HG03103 (cell line): ENCODE measurements at regions not wholly inside any gene's neighbourhood (a gene's known extent, or its start where the extent isn't known, plus 50 kb on each side); places are given as distances from the start of the nearest gene placed in this dataset.
"Not testable (repeated sequence)": the region's sequence is repeated elsewhere in the genome, so short reads cannot be mapped to it uniquely, and the experiment has no call there.

Source experiments
- ATAC-seq: cut with Tn5 transposase; IDR thresholded peaks from one replicate; pipeline ENCODE4 v1.9.1; 2021; ENCODE audit warnings: low read depth; ENCODE audit not compliant: unreplicated experiment

GRCh38 chr4:77434299-77435092 lies 171.1 kb upstream of the CXCL13 start:
- no peak for ATAC-seq

- no peak for ATAC-seq
These were observed 168.5 kb upstream of the CXCL13 start for GRCh38 chr4:77437079-77437478.

DNA sequence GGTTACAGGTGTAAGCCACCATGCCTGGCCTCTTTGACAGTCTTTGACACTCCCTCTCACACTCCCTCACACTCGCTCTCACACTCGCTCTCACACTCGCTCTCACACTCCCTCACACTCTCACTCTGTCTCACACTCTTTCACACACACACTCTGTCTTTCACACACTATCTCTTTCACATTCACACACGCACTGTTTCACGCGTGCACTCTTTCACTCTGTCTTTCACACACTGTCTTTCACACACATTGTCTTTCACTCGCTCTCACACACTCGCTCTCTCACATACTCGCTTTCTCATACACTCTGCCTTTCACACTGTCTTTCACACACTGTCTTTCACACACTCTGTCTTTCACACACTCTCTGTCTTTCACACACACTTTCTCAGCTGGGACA lies 167.1 kb upstream of the CXCL13 start:
- ATAC-seq, result no peak

GRCh38 chr4:77443941-77444340 lies 161.7 kb upstream of the CXCL13 start:
- ATAC-seq, result no peak

- ATAC-seq, result no peak
These were observed 159.8 kb upstream of the CXCL13 start for GRCh38 chr4:77445823-77446222.

GRCh38 chr4:77446601-77447000 lies 159.0 kb upstream of the CXCL13 start:
- ATAC-seq, result no peak

DNA sequence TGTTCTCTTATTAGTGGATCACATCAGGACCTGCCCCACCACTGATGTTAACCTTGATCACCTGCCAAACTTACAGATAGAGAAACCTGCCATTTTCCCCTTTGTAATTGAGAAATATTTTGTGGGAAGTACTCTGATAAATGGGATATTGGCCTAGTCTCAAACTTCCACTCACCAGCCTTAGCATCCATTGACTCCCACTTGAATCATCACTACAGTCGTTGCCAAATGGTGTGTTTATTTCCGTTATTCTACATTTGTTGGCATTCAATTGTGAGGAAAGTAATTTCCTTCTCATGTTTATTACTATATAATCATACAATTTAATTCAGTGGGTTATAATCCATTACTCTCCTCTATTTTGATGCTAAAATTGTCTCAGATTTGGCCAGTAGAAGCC lies 156.4 kb upstream of the CXCL13 start:
- no peak for ATAC-seq

GRCh38 chr4:77450006-77450405 lies 155.6 kb upstream of the CXCL13 start:
- ATAC-seq, result no peak

- ATAC-seq, result no peak
These were observed 154.1 kb upstream of the CXCL13 start for GRCh38 chr4:77451530-77451929.

DNA sequence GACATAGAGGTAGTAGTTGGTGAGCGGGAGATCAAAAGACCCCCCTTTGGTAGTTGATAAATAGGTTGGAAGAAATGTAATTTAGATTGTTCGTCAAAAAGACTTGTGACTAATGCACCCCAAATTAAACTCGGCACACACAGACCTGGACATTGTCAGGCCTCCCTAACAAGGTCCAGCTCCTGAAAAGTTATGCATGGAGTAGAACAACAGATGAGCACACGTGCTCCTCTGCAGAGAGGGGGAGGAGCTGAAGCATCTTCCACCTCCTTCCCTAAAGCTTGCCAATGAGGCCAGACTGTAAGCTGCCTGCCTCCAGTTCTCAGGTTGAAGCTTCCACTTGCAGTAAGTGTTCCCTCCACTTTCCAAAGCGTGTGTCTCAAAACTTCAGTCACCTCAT lies 153.5 kb upstream of the CXCL13 start:
- ATAC-seq, result not testable (repeated sequence)

- no peak for ATAC-seq
These were observed 151.7 kb upstream of the CXCL13 start for GRCh38 chr4:77453911-77454310.

- no peak for ATAC-seq
These were observed 150.8 kb upstream of the CXCL13 start for GRCh38 chr4:77454858-77455257.

DNA sequence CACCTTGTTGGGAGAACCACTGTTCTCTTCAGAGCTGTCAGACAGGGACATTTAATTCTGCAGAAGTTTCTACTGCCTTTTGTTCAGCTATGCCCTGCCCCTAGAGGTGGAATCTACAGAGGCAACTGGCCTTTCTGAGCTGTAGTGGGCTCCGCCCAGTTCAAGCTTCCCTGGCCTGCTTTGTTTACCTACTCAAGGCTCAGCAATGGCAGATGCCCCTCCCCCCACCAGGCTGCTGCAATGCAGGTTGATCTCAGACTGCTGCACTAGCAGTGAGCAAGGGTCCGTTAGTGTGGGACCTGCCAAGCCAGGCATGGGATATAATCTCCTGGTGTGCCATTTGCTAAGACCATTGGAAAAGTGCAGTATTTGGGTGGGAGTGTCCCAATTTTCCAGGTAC lies 141.5 kb upstream of the CXCL13 start:
- ATAC-seq, result not testable (repeated sequence)

DNA sequence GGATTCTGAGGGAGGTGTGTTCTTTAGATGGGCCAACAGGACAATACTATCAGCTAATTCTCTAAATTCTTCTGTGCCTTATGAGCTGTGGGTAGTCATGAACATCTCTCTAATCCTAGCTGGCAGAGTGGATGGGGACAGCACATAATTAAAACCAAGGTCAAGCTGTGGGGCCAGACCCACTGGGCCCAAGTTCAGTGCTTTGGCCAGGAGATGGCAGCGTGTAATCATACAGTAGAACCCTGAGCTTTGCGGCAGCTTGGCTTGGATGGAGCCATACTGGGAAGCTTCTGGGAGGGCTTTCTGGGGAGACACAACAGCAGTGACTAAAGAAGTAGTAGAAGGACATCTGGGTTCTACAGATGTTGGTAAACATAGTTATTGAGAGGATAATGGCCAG lies 140.3 kb upstream of the CXCL13 start:
- no peak for ATAC-seq

GRCh38 chr4:77466430-77466829 lies 139.2 kb upstream of the CXCL13 start:
- no peak for ATAC-seq

GRCh38 chr4:77471821-77472495 lies 133.7 kb upstream of the CXCL13 start:
- no peak for ATAC-seq

GRCh38 chr4:77473509-77473908 lies 132.1 kb upstream of the CXCL13 start:
- ATAC-seq, result peak; percentile 65

DNA sequence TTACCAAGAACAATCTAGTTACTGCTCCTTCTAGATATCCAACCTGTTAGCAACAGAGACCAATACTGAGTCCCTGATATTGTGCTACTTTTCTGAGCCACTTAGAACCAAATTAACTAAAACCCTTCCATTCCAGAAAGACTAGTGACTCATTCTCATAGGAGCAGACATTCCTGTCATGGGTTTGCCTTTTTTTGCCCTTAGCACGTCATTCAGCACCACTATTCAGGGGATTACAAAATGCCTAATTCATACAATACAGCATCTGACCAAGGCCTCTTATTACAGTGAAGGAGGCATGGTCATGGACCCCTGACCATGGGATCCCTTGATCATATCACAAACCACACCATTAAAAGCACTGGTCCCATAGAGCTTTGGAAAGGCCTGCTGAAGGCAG lies 123.8 kb upstream of the CXCL13 start:
- ATAC-seq, result no peak

GRCh38 chr4:77488882-77489281 lies 116.7 kb upstream of the CXCL13 start:
- ATAC-seq, result no peak

DNA sequence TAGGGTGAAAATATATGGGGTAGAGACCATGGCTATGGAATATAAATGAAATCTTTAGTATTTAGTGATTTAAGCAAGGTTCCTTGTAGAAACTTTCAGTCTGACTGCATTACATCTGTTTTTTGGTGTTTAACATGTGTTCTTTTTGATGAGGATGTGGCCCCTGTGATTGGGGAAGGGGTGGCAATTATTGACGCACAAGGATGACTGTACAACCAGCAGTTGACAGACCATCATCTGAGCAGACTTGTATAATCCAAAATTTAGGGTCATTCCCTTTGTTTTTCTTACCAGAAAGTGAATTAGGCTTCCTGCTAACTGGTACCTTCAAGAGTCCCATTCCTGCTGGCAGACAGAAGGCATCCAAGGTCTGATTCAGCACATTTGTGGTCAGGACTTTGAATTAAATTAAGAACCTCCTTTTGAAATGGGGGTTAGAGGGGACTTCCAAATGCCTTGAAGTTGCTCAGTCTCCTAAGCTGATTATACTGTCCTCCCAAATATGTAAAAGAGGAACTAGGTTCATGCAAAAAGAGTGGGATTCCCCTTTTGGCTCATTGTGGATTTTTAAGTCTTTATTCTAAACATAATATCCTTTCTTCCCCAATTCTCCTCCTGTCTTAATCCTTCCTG lies 112.4 kb upstream of the CXCL13 start:
- no peak for ATAC-seq

- ATAC-seq, result no peak
These were observed 111.6 kb upstream of the CXCL13 start for GRCh38 chr4:77493829-77494551.
